CD4-positive, alpha-beta T cell treated with Interleukin-15 for 1 hour (primary cell): ENCODE measurements at regions not wholly inside any gene's neighbourhood (a gene's known extent, or its start where the extent isn't known, plus 50 kb on each side); places are given as distances from the start of the nearest gene placed in this dataset.
"Not testable (repeated sequence)": the region's sequence is repeated elsewhere in the genome, so short reads cannot be mapped to it uniquely, and the experiment has no call there.

Experiments used
- DNase-seq: peaks from one replicate; pipeline ENCODE4 v3.0.0-alpha.2; 2020

DNA sequence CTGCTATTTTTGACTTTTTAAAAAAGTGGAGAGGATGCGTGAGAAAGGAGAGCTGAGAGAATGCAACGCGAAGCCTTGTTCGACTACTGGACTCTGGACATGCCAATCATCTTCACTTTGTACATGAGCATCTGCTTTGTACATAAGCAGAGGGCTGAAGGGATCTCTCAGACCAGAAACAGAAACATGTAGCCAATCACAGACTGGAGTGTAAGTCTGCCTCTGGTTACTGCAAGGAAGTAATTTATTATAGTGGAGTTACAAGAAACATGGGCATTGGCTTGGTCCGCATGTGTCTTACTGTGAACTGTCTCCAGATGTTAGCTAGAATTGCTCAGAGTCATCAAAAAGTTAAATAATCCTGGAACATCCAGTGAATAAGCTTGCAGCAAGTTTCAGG is 190.0 kb upstream of the GRAMD2B start:
- no peak for DNase-seq

- DNase-seq: no peak
Observed at GRCh38 chr5:126234563-126235195, 188.5 kb upstream of the GRAMD2B start.

DNA sequence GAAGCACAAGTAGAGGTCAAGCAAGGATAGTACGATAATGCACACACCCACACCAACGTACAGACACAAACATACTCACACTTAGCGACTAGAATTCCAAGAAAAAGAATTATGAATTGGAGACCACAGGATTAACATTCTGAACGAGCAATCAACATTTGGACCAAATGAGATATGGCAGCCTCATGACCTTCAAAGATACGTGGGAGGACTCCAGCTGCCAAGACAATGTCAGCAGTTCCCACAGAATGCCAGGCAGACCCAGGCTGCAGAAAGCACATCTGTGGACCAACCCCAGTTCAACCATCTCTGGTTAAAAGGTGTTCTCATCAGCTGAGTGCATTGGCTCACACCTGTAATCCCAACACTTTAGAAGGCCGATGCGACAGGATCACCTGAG is 187.6 kb upstream of the GRAMD2B start:
- DNase-seq: no peak

GRCh38 chr5:126236994-126237393 is 186.2 kb upstream of the GRAMD2B start:
- DNase-seq: no peak

DNA sequence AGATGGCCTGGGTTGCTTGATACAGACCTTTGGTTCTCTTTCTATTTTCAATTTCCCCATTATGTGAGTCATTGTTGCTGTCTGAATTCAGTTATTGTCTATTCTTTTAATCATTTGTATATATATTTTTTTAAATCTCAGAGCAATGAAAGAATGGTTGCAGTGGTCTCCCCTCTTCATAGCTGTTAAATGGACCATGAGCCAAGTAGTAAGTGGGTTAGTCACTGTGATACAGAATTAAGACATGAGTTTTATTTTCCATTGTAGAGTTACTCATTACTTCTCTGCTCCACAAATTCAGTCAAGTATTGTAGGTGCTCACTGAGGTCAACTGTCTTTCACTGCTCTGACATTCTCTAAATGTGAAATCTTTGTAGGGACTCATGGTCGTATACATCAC is 174.6 kb upstream of the GRAMD2B start:
- DNase-seq: no peak

DNA sequence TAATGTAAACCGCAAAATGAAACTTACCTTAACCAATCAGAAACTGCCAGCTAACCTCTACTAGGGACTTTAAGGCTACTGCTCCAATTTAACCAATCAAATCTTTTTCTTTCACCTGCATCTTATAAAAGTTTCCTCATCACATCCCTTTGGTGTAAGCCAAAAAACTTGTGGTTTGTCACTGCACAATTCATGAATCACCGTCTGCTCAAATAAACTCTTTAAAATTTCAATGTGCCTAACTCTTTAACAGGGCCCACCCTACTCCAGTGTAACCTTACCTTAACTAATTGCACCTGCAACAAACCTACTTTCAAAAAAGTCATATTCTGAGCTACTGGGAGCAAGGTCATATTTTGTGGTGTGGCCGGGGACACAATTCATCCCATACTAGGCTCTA is 172.2 kb upstream of the GRAMD2B start:
- DNase-seq: no peak

- no peak for DNase-seq
Observed at GRCh38 chr5:126253406-126253805, 169.8 kb upstream of the GRAMD2B start.

GRCh38 chr5:126263591-126264184 is 159.5 kb upstream of the GRAMD2B start:
- no peak for DNase-seq

- no peak for DNase-seq
Observed at GRCh38 chr5:126265917-126266316, 157.3 kb upstream of the GRAMD2B start.

GRCh38 chr5:126267438-126267837 is 155.8 kb upstream of the GRAMD2B start:
- no peak for DNase-seq

DNA sequence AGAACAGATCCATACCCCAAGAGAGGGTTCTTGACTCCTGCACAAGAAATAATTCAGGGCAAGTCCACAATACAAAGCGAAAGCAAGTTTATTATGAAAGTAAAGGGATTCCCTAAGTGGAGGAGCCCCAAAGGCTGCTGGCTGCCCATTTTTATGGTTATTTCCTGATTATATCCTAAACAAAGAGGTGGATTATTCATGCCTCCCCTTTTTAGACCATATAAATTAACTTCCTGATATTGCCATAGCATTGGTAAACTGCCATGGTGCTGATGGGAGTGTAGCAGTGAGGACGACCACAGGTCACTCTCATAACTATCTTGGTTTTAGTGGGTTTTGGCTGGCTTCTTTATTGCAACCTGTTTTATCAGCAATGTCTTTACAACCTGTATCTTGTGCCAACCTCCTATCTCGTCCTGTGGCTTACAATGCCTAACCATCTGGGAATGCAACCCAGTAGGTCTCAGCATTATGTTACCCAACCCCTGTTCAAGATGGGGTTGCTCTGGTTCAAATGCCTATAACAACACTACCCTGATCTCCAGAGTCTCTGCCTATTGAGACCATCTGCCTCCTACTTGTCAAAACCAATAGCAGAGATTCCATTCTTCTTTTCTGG is 154.4 kb upstream of the GRAMD2B start:
- DNase-seq: no peak

DNA sequence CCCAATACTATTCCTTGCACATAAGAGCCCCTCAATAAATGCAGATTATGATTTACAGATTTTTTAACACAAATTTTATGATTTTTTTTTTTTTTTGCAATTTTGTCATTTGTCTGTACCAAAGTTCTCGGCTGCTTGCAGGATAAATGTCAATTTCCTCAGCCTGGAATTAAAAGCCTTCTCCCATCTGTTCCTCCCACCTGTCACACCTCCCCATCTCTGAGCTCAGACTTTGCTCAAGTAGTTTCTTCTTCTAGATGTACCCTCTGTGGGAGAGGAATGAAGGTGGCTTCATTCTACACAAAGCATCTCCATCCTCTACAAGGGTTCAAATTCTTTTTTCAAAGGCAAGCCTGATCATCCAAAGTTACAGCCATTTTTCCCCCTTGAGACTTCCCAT is 153.7 kb upstream of the GRAMD2B start:
- no peak for DNase-seq

- no peak for DNase-seq
Observed at GRCh38 chr5:126271141-126271540, 152.1 kb upstream of the GRAMD2B start.

GRCh38 chr5:126274076-126274762 is 149.0 kb upstream of the GRAMD2B start:
- DNase-seq: no peak

GRCh38 chr5:126274763-126275125 is 148.5 kb upstream of the GRAMD2B start:
- no peak for DNase-seq

GRCh38 chr5:126277762-126278161 is 145.4 kb upstream of the GRAMD2B start:
- DNase-seq: no peak

GRCh38 chr5:126280343-126280742 is 142.9 kb upstream of the GRAMD2B start:
- DNase-seq: no peak

DNA sequence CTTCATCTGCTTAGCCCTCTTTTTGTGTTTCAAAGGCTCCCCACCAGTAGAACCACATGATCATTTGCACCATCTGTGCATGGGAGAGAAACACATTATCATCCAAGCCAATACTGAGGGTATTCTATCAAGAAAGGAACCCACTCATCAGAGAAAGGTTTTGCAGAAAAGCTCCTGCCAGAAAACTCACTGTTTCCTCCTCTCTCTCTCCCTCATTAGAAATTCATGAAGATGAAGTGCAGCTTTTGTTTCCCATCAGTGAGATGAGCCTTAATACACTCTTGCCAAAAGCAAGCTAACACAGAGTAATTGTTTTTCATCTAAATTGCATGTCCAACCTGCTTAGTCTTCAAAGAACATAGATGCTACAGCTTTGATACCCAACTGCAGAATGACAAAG is 142.4 kb upstream of the GRAMD2B start:
- no peak for DNase-seq

- DNase-seq: no peak
Observed at GRCh38 chr5:126284977-126285696, 138.1 kb upstream of the GRAMD2B start.

DNA sequence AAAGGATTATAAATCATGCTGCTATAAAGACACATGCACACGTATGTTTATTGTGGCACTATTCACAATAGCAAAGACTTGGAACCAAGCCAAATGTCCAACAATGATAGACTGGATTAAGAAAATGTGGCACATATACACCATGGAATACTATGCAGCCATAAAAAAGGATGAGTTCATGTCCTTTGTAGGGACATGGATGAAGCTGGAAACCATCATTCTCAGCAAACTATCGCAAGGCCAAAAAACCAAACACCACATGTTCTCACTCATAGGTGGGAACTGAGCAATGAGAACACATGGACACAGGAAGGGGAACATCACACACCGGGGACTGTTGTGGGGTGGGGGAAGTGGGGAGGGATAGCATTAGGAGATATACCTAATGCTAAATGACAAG is 127.1 kb upstream of the GRAMD2B start:
- not testable (repeated sequence) for DNase-seq

DNA sequence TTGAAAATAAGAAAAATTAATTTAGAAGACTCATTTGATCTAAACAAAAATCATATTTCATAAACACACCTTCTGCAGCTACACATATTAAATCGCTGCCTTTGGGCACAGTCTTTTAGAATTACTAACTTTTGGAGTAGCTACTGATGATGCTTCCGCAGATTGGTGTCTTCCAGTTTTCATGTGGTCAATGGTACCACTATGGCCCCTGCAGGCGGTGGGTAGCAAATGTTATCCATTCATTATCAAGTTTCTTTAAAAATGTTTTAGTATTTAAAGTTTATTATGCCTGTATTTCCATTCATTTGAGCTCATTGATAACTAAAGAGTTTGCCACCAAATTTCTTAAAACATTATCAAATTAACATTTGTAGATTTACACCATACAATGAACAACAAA is 122.9 kb upstream of the GRAMD2B start:
- DNase-seq: no peak

DNA sequence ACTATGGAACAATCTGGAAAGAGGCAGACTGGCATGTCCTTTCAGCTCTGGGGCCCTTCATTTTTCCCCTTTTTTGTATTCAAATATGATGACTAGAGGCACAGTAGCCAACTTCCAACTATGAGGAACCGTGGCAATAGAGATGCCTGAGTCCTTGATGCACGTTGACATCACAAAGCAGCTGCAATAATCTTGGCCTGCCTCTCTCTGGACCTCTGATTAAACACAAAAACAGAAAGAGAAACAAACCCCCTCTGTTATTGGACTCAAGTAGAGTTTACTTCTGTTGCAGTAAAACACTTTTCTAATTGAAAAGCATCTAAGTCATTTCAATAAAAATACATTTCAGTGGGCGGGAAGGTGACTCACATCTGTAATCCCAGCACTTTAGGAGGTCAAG is 122.2 kb upstream of the GRAMD2B start:
- DNase-seq: no peak

DNA sequence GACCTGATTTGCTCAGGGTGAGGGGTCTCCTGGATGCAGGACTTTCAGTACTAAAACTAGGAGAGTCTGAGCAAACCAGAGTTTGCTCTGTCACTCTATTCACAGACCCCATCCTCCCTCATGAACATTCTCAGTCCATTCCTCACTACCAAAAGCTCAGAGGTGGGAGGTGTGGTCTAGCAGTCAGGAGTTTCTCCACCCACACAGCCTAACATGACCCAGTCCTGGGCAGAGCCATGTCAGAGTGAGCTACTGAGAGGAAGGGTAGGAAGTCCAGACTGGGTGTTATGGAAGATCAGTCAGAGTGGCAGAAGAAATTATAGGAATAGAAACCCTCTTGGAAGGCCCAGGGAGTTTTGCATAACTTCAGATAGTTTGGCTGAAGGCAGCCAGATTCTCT is 113.3 kb upstream of the GRAMD2B start:
- DNase-seq: no peak

DNA sequence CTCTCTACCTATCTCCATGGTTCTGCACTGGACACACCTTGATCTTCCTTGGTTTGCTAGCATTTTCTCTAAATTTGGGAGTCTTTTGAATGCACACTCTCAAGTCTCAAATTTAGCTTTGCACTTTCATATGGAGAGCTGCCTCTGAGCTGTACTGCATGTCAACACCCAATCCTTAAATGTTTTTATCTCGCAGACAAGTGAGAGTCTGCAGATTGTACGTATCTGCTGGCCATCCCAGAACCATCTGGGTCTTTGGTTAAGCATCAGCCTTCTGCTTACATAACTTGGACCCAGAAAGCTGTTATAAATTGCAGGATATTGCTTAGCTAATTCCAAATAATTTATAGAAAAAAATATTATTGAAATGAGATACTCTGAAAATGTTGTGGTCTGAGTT is 111.4 kb upstream of the GRAMD2B start:
- DNase-seq: no peak
